SK-N-MC (cell line): ENCODE measurements at regions not wholly inside any gene's neighbourhood (a gene's known extent, or its start where the extent isn't known, plus 50 kb on each side); places are given as distances from the start of the nearest gene placed in this dataset.

Source experiments
- DNase-seq: peaks from one replicate; pipeline ENCODE4 v3.0.0-alpha.2; 2011; ENCODE audit warnings: low read depth, low spot score
- H3K27ac ChIP-seq: fragments of 200-600 bp; sonication (generic); 2 replicates; pipeline ENCODE4 v1.5.1; 2016; ENCODE audit warnings: mixed run types
- H3K36me3 ChIP-seq: fragments of 200-600 bp; sonication (generic); 2 replicates; pipeline ENCODE4 v1.6.1; 2017; ENCODE audit warnings: antibody characterized with exemption, low read length, mixed read lengths; ENCODE audit not compliant: insufficient read depth
- H3K4me3 ChIP-seq: fragments of 200-600 bp; sonication (generic); 2 replicates; pipeline ENCODE4 v1.5.1; 2016
- H3K9ac ChIP-seq: fragments of 200-600 bp; sonication (generic); 2 replicates; pipeline ENCODE4 v1.8.0; 2017; ENCODE audit warnings: mixed run types, mixed read lengths; ENCODE audit not compliant: insufficient read length
- H3K9me3 ChIP-seq: fragments of 200-600 bp; sonication (generic); 2 replicates; pipeline ENCODE4 v1.6.1; 2017; ENCODE audit warnings: low read depth, mild to moderate bottlenecking, antibody characterized with exemption, low read length, moderate library complexity, mixed read lengths
- EZH2 ChIP-seq: fragments of 200-600 bp; sonication (generic); IDR thresholded peaks from one replicate; pipeline ENCODE4 v1.6.1; 2017; ENCODE audit warnings: antibody characterized with exemption
- FOXP2 ChIP-seq: optimal IDR thresholded peaks from 2 replicates; pipeline ENCODE3; 2011; ENCODE audit warnings: mild to moderate bottlenecking, moderate library complexity; ENCODE audit not compliant: insufficient read depth; ENCODE audit errors: extremely low read length, control extremely low read depth
- POLR2AphosphoS5 ChIP-seq: IDR thresholded peaks from 2 replicates; pipeline ENCODE4 v1.6.1; 2012; ENCODE audit warnings: mild to moderate bottlenecking, low read depth, low read length, borderline replicate concordance

- no peaks in the 10 kb centered on the region for H3K36me3 ChIP-seq
- H3K27ac ChIP-seq: no peak overlapping the region
- H3K4me3 ChIP-seq: no peak overlapping the region
- H3K9me3 ChIP-seq: peaks cover 1% of the 10 kb centered on the region; the same call in 1 of the 2 replicates
- no peak overlapping the region for H3K9ac ChIP-seq
- TF ChIP-seq POLR2AphosphoS5 (no peak), EZH2 (no peak), FOXP2 (no peak)
- no peak for DNase-seq
These were observed 728.8 kb upstream of the LMO3 start for GRCh38 chr12:17334784-17335183.

GRCh38 chr12:17333287-17333686, 727.3 kb upstream of the LMO3 start:
- no peak overlapping the region for H3K9ac ChIP-seq
- DNase-seq: no peak
- no peak overlapping the region for H3K27ac ChIP-seq
- H3K9me3 ChIP-seq: no peaks in the 10 kb centered on the region
- H3K36me3 ChIP-seq: no peaks in the 10 kb centered on the region
- TF ChIP-seq FOXP2 (no peak), POLR2AphosphoS5 (no peak), EZH2 (no peak)
- H3K4me3 ChIP-seq: no peak overlapping the region

GRCh38 chr12:17326649-17327048, 720.7 kb upstream of the LMO3 start:
- Histone ChIP-seq H3K4me3 (no peak overlapping the region), H3K9ac (no peak overlapping the region), H3K27ac (no peak overlapping the region), H3K9me3 (no peaks in the 10 kb centered on the region), H3K36me3 (no peaks in the 10 kb centered on the region)
- TF ChIP-seq FOXP2 (no peak), POLR2AphosphoS5 (no peak), EZH2 (no peak)
- no peak for DNase-seq

GRCh38 chr12:17322090-17322489, 716.1 kb upstream of the LMO3 start:
- Histone ChIP-seq H3K4me3 (no peak overlapping the region), H3K27ac (no peak overlapping the region), H3K9me3 (no peaks in the 10 kb centered on the region; the same call in 1 of the 2 replicates), H3K36me3 (no peaks in the 10 kb centered on the region), H3K9ac (no peak overlapping the region)
- no peak for DNase-seq
- TF ChIP-seq EZH2 (no peak), POLR2AphosphoS5 (no peak), FOXP2 (no peak)

GRCh38 chr12:17304503-17305347, 698.8 kb upstream of the LMO3 start:
- H3K9me3 ChIP-seq: no peaks in the 10 kb centered on the region
- TF ChIP-seq EZH2 (no peak), POLR2AphosphoS5 (no peak), FOXP2 (no peak)
- H3K27ac ChIP-seq: no peak overlapping the region
- H3K4me3 ChIP-seq: no peak overlapping the region
- H3K36me3 ChIP-seq: no peaks in the 10 kb centered on the region
- no peak for DNase-seq
- H3K9ac ChIP-seq: no peak overlapping the region

- no peaks in the 10 kb centered on the region for H3K9me3 ChIP-seq
- H3K9ac ChIP-seq: no peak overlapping the region
- TF ChIP-seq EZH2: no peak
- TF ChIP-seq POLR2AphosphoS5: no peak
- no peak for TF ChIP-seq FOXP2
- no peak for DNase-seq
- no peak overlapping the region for H3K4me3 ChIP-seq
- no peaks in the 10 kb centered on the region for H3K36me3 ChIP-seq
- H3K27ac ChIP-seq: no peak overlapping the region
These were observed 696.0 kb upstream of the LMO3 start for GRCh38 chr12:17302001-17302400.

GRCh38 chr12:17301544-17301943, 695.6 kb upstream of the LMO3 start:
- no peak for TF ChIP-seq POLR2AphosphoS5
- no peak for TF ChIP-seq EZH2
- no peak for TF ChIP-seq FOXP2
- Histone ChIP-seq H3K4me3 (no peak overlapping the region), H3K9ac (no peak overlapping the region), H3K9me3 (no peaks in the 10 kb centered on the region), H3K27ac (no peak overlapping the region), H3K36me3 (no peaks in the 10 kb centered on the region)
- no peak for DNase-seq

- TF ChIP-seq EZH2 (no peak), POLR2AphosphoS5 (no peak), FOXP2 (no peak)
- Histone ChIP-seq H3K4me3 (no peak overlapping the region), H3K9ac (no peak overlapping the region), H3K36me3 (no peaks in the 10 kb centered on the region), H3K9me3 (no peaks in the 10 kb centered on the region), H3K27ac (no peak overlapping the region)
- DNase-seq: no peak
These were observed 690.9 kb upstream of the LMO3 start for GRCh38 chr12:17296882-17297281.
